WTC11 (cell line): ENCODE measurements at regions not wholly inside any gene's neighbourhood (a gene's known extent, or its start where the extent isn't known, plus 50 kb on each side); places are given as distances from the start of the nearest gene placed in this dataset.

Experiments
- ATAC-seq: fragments of 200-7000 bp; cut with Tn5 transposase; 2 replicates; pipeline ENCODE4 v1.10.0; 2021; ENCODE audit warnings: mild to moderate bottlenecking, moderate library complexity
- CTCF ChIA-PET: fragments of 300-600 bp; sonication (Branson Sonifier 250); formaldehyde crosslinking; loops from one replicate; lab custom pipeline; 2021; ENCODE audit warnings: antibody characterized with exemption; lab: Charles Lee
- POLR2A ChIA-PET: fragments of 350-600 bp; sonication (Branson Sonifier 250); formaldehyde crosslinking; loops from one replicate; lab custom pipeline; 2021; ENCODE audit warnings: antibody characterized with exemption; lab: Charles Lee
- DNase-seq: peaks from one replicate; pipeline ENCODE4 v3.0.0; 2021; ENCODE audit warnings: low spot score
- H3K27ac Mint-ChIP-seq: 2 replicates; pipeline ENCODE4 v1.8.0; 2021; ENCODE audit warnings: mixed read lengths
- H3K27me3 Mint-ChIP-seq: 2 replicates; pipeline ENCODE4 v1.8.0; 2021; ENCODE audit warnings: low read depth, mild to moderate bottlenecking, moderate library complexity, mixed read lengths
- H3K36me3 Mint-ChIP-seq: 2 replicates; pipeline ENCODE4 v1.8.0; 2021; ENCODE audit warnings: mixed read lengths
- H3K4me1 Mint-ChIP-seq: 2 replicates; pipeline ENCODE4 v1.8.0; 2022; ENCODE audit warnings: mixed read lengths
- H3K4me3 Mint-ChIP-seq: 2 replicates; pipeline ENCODE4 v1.8.0; 2021; ENCODE audit warnings: mild to moderate bottlenecking, moderate library complexity, mixed read lengths
- H3K9me3 Mint-ChIP-seq: 2 replicates; pipeline ENCODE4 v1.8.0; 2021; ENCODE audit warnings: mixed read lengths
- FOXP1 ChIP-seq: sonication (generic); formaldehyde crosslinking; IDR thresholded peaks from 2 replicates; pipeline ENCODE4 v1.8.0; 2022; ENCODE audit warnings: missing genetic modification reagents, mild to moderate bottlenecking, moderate library complexity, borderline replicate concordance
- GABPB1 ChIP-seq: sonication (generic); formaldehyde crosslinking; IDR thresholded peaks from 2 replicates; pipeline ENCODE4 v1.8.1; 2023; ENCODE audit warnings: mild to moderate bottlenecking, missing genetic modification reagents
- GTF2I ChIP-seq: fragments of 250-450 bp; sonication (Bioruptor Pico); conservative IDR thresholded peaks from 2 replicates; pipeline ENCODE4 v1.4.0; 2021; ENCODE audit warnings: mild to moderate bottlenecking
- NR1H2 ChIP-seq: sonication (generic); formaldehyde crosslinking; IDR thresholded peaks from 2 replicates; pipeline ENCODE4 v1.9.0; 2021; ENCODE audit warnings: mild to moderate bottlenecking, moderate library complexity, missing genetic modification reagents
- NR3C1 ChIP-seq: sonication (generic); formaldehyde crosslinking; conservative IDR thresholded peaks from 2 replicates; pipeline ENCODE4 v1.8.1; 2023; ENCODE audit warnings: low read depth, mild to moderate bottlenecking, missing genetic modification reagents
- PRRX2 ChIP-seq: fragments of 250-450 bp; sonication (Bioruptor Pico); IDR thresholded peaks from 2 replicates; pipeline ENCODE4 v1.8.0; 2021; ENCODE audit warnings: mild to moderate bottlenecking
- SMAD3 ChIP-seq: sonication (generic); formaldehyde crosslinking; IDR thresholded peaks from 2 replicates; pipeline ENCODE4 v1.8.0; 2022; ENCODE audit warnings: missing genetic modification reagents, mild to moderate bottlenecking, borderline replicate concordance
- SP1 ChIP-seq: sonication (generic); formaldehyde crosslinking; conservative IDR thresholded peaks from 2 replicates; pipeline ENCODE4 v1.8.1; 2022; ENCODE audit warnings: missing genetic modification reagents
- TCF7 ChIP-seq: sonication (generic); formaldehyde crosslinking; IDR thresholded peaks from 2 replicates; pipeline ENCODE4 v1.8.0; 2022; ENCODE audit warnings: mild to moderate bottlenecking, low read depth, missing genetic modification reagents, moderate library complexity
- ZNF138 ChIP-seq: sonication (generic); formaldehyde crosslinking; conservative IDR thresholded peaks from 2 replicates; pipeline ENCODE4 v1.8.1; 2022; ENCODE audit warnings: mild to moderate bottlenecking, moderate library complexity, missing genetic modification reagents
- ZNF263 ChIP-seq: sonication (generic); formaldehyde crosslinking; IDR thresholded peaks from 2 replicates; pipeline ENCODE4 v1.8.1; 2022; ENCODE audit warnings: low read depth, mild to moderate bottlenecking, moderate library complexity, missing genetic modification reagents
- ZNF512 ChIP-seq: sonication (generic); formaldehyde crosslinking; IDR thresholded peaks from 2 replicates; pipeline ENCODE4 v1.8.1; 2022; ENCODE audit warnings: missing genetic modification reagents, borderline replicate concordance
- ZNF532 ChIP-seq: fragments of 250-450 bp; sonication (Bioruptor Pico); IDR thresholded peaks from 2 replicates; pipeline ENCODE4 v1.9.0; 2021; ENCODE audit warnings: mild to moderate bottlenecking, borderline replicate concordance
- TF ChIP-seq, protein P1 (sequence below): fragments of 250-450 bp; sonication (Bioruptor Pico); IDR thresholded peaks from 2 replicates; pipeline ENCODE4 v2.1.2; 2022; ENCODE audit warnings: mild to moderate bottlenecking, moderate library complexity
- TF ChIP-seq, protein P2 (sequence below): sonication (generic); formaldehyde crosslinking; IDR thresholded peaks from 2 replicates; pipeline ENCODE4 v1.8.1; 2023; ENCODE audit warnings: mild to moderate bottlenecking, missing genetic modification reagents
- TF ChIP-seq, protein P3 (sequence below): sonication (generic); formaldehyde crosslinking; IDR thresholded peaks from 2 replicates; pipeline ENCODE4 v1.8.1; 2023; ENCODE audit warnings: mild to moderate bottlenecking, missing genetic modification reagents, moderate library complexity

- no peak overlapping the region for H3K4me3 Mint-ChIP-seq
Measured at GRCh38 chr10:20957744-20958143, 60.6 kb upstream of the NEBL start.

GRCh38 chr10:20956843-20957242, 59.7 kb upstream of the NEBL start:
- Mint-ChIP-seq H3K9me3 (peaks cover 13% of the 10 kb centered on the region), H3K4me1 (peaks cover 38% of the 10 kb centered on the region), H3K27ac (0 out of 2 replicates have a peak overlapping the region, but pooled peaks have one; percentile 51), H3K4me3 (no peak overlapping the region), H3K36me3 (peaks cover 11% of the 10 kb centered on the region; the same call in 1 of the 2 replicates), H3K27me3 (no peaks in the 10 kb centered on the region)
- TF ChIP-seq, protein P1, sequence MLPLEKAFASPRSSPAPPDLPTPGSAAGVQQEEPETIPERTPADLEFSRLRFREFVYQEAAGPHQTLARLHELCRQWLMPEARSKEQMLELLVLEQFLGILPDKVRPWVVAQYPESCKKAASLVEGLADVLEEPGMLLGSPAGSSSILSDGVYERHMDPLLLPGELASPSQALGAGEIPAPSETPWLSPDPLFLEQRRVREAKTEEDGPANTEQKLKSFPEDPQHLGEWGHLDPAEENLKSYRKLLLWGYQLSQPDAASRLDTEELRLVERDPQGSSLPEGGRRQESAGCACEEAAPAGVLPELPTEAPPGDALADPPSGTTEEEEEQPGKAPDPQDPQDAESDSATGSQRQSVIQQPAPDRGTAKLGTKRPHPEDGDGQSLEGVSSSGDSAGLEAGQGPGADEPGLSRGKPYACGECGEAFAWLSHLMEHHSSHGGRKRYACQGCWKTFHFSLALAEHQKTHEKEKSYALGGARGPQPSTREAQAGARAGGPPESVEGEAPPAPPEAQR (CRISPR knock-in tag): no peak
- no peak for TF ChIP-seq SMAD3 (CRISPR knock-in tag)
- ChIA-PET POLR2A (no interaction called here), CTCF (no interaction called here)
- ATAC-seq (no peak), DNase-seq (no peak)

More at GRCh38 chr10:20957744-20958143, 60.6 kb upstream of the NEBL start:
- Mint-ChIP-seq H3K4me1 (peaks cover 38% of the 10 kb centered on the region), H3K36me3 (peaks cover 11% of the 10 kb centered on the region; the same call in 1 of the 2 replicates), H3K27ac (no peak overlapping the region), H3K27me3 (no peaks in the 10 kb centered on the region), H3K9me3 (peaks cover 13% of the 10 kb centered on the region)
- no peak for TF ChIP-seq GTF2I (CRISPR knock-in tag)
- TF ChIP-seq ZNF138 (CRISPR knock-in tag): no peak
- no peak for TF ChIP-seq ZNF532
- no peak for TF ChIP-seq FOXP1 (CRISPR knock-in tag)
- TF ChIP-seq ZNF512 (CRISPR knock-in tag): no peak
- ATAC-seq (no peak), DNase-seq (no peak)
- POLR2A ChIA-PET: no interaction called here
- CTCF ChIA-PET: no interaction called here

DNA sequence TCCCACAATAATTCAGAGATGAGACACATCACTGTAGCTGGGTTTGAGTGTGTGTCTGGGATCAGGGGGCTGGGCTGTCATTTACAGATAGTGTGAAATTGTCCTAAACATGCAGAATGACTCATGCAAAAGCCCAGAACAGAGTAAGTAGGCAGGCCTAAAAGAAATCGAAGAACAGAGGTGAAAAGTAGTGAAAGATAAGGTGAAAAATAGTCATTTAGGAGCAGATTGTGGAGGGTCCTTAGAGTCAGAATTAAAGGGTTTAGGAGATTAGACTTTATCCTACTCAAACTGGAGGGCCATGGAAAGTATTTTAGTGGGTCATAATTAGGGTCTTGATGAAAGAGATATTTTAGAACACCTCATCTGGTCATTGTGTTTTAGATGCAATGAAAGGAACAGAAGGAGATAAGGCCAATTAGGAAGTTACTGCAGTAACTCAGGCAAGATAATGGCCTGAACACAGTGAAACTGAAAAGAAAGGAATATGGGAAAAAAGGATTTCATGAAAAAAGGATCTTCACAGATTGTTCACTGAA, 58.3 kb upstream of the NEBL start:
- CTCF ChIA-PET: no interaction called here
- no peak overlapping the region for H3K4me3 Mint-ChIP-seq
- H3K9me3 Mint-ChIP-seq: peaks cover 13% of the 10 kb centered on the region
- ATAC-seq (no peak), DNase-seq (no peak)
- POLR2A ChIA-PET: no interaction called here
- H3K4me1 Mint-ChIP-seq: peaks cover 43% of the 10 kb centered on the region
- H3K36me3 Mint-ChIP-seq: peaks cover 11% of the 10 kb centered on the region; the same call in 1 of the 2 replicates
- H3K27ac Mint-ChIP-seq: peak overlapping the region; percentile 81
- TF ChIP-seq PRRX2 (CRISPR knock-in tag): no peak
- no peak for TF ChIP-seq NR3C1
- no peak for TF ChIP-seq GABPB1 (CRISPR knock-in tag)
- TF ChIP-seq, protein P2, sequence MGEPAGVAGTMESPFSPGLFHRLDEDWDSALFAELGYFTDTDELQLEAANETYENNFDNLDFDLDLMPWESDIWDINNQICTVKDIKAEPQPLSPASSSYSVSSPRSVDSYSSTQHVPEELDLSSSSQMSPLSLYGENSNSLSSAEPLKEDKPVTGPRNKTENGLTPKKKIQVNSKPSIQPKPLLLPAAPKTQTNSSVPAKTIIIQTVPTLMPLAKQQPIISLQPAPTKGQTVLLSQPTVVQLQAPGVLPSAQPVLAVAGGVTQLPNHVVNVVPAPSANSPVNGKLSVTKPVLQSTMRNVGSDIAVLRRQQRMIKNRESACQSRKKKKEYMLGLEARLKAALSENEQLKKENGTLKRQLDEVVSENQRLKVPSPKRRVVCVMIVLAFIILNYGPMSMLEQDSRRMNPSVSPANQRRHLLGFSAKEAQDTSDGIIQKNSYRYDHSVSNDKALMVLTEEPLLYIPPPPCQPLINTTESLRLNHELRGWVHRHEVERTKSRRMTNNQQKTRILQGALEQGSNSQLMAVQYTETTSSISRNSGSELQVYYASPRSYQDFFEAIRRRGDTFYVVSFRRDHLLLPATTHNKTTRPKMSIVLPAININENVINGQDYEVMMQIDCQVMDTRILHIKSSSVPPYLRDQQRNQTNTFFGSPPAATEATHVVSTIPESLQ: no peak
- TF ChIP-seq NR1H2 (CRISPR knock-in tag): no peak
- no peak for TF ChIP-seq TCF7
- TF ChIP-seq ZNF263 (CRISPR knock-in tag): no peak
- TF ChIP-seq, protein P3, sequence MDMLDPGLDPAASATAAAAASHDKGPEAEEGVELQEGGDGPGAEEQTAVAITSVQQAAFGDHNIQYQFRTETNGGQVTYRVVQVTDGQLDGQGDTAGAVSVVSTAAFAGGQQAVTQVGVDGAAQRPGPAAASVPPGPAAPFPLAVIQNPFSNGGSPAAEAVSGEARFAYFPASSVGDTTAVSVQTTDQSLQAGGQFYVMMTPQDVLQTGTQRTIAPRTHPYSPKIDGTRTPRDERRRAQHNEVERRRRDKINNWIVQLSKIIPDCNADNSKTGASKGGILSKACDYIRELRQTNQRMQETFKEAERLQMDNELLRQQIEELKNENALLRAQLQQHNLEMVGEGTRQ: no peak
- TF ChIP-seq SP1 (CRISPR knock-in tag): no peak
- H3K27me3 Mint-ChIP-seq: no peaks in the 10 kb centered on the region
